Caco-2 (cell line): ENCODE measurements at regions not wholly inside any gene's neighbourhood (a gene's known extent, or its start where the extent isn't known, plus 50 kb on each side); places are given as distances from the start of the nearest gene placed in this dataset.

Experiments used
- BruUV-seq: library from RNA; stranded (reverse); fragments of 400-500 nt; replicated peaks from 2 replicates; lab custom pipeline; 2021; lab: Mats Ljungman, UMichigan
- CTCF ChIA-PET: fragments of 300-600 bp; sonication (Branson Sonifier 250); formaldehyde crosslinking; loops from one replicate; lab custom pipeline; 2022; ENCODE audit warnings: antibody characterized with exemption; lab: Charles Lee
- POLR2A ChIA-PET: fragments of 300-600 bp; sonication (Branson Sonifier 250); formaldehyde crosslinking; loops from one replicate; lab custom pipeline; 2022; ENCODE audit warnings: antibody characterized with exemption; lab: Charles Lee
- DNase-seq, 2 experiments: peaks; one replicate each; pipeline versions ENCODE4 v3.0.0 to v3.0.0-alpha.2; 2020 to 2022
- H3K27me3 ChIP-seq: replicated peaks from 2 replicates; pipeline ENCODE4 v1.6.0; 2011; ENCODE audit warnings: low read length; ENCODE audit not compliant: control insufficient read depth, insufficient read depth
- H3K36me3 ChIP-seq: 2 replicates; pipeline ENCODE4 v1.5.1; 2011; ENCODE audit warnings: low read length; ENCODE audit not compliant: control insufficient read depth, insufficient read depth
- H3K4me1 ChIP-seq: fragments of 250-450 bp; sonication (Bioruptor Pico); 2 replicates; pipeline ENCODE4 v1.5.1; 2020; ENCODE audit warnings: mild to moderate bottlenecking
- H3K4me3 ChIP-seq: 2 replicates; pipeline ENCODE4 v1.5.1; 2011; ENCODE audit warnings: low read depth, mild to moderate bottlenecking, control low read depth, low read length
- H3K9me3 ChIP-seq: fragments of 250-450 bp; sonication (Bioruptor Pico); 2 replicates; pipeline ENCODE4 v1.5.1; 2020; ENCODE audit warnings: mild to moderate bottlenecking, moderate library complexity
- H3K27ac Mint-ChIP-seq: one replicate; pipeline ENCODE4 v1.8.0; 2022; ENCODE audit warnings: mixed read lengths; ENCODE audit not compliant: unreplicated experiment
- H3K27me3 Mint-ChIP-seq: one replicate; pipeline ENCODE4 v1.8.0; 2022; ENCODE audit warnings: mixed read lengths; ENCODE audit not compliant: insufficient read depth, unreplicated experiment
- H3K36me3 Mint-ChIP-seq: one replicate; pipeline ENCODE4 v1.8.0; 2022; ENCODE audit warnings: mild to moderate bottlenecking, mixed read lengths; ENCODE audit not compliant: insufficient read depth, unreplicated experiment
- H3K4me1 Mint-ChIP-seq: one replicate; pipeline ENCODE4 v1.8.0; 2022; ENCODE audit warnings: low read depth, mixed read lengths; ENCODE audit not compliant: unreplicated experiment
- H3K4me3 Mint-ChIP-seq: one replicate; pipeline ENCODE4 v1.8.0; 2022; ENCODE audit warnings: mild to moderate bottlenecking, moderate library complexity, mixed read lengths; ENCODE audit not compliant: unreplicated experiment
- H3K9me3 Mint-ChIP-seq: one replicate; pipeline ENCODE4 v1.8.0; 2022; ENCODE audit warnings: mixed read lengths; ENCODE audit not compliant: unreplicated experiment
- CTCF ChIP-seq, 2 experiments: fragments of 200-600 bp in 1 of 2; IDR thresholded peaks; 1 replicate in 1 of 2; 2 replicates in 1 of 2; pipeline versions ENCODE4 v1.5.1 to v1.8.0; 2011 to 2022; ENCODE audit warnings: antibody characterized with exemption in 1 of 2, control low read depth in 1 of 2, inconsistent platforms in 1 of 2, low read depth in 1 of 2, low read length in 1 of 2, mild to moderate bottlenecking in 1 of 2, moderate library complexity in 1 of 2; ENCODE audit not compliant: insufficient read depth in 1 of 2, severe bottlenecking in 1 of 2, unreplicated experiment in 1 of 2
- intact Hi-C: fragments of 100-400 bp; cut with micrococcal nuclease; formaldehyde crosslinking; loops from one replicate; pipeline ENCODE4 v1.10.0; 2022; ENCODE audit not compliant: unreplicated experiment

GRCh38 chr2:51153236-51153635 is 121.3 kb upstream of the NRXN1 start:
- no TSS peak for BruUV-seq
- no peaks in the 10 kb centered on the region for H3K27me3 ChIP-seq
- Mint-ChIP-seq H3K9me3 (no peaks in the 10 kb centered on the region), H3K27ac (no peak overlapping the region), H3K4me1 (no peaks in the 10 kb centered on the region), H3K4me3 (no peak overlapping the region), H3K27me3 (peaks cover 2% of the 10 kb centered on the region), H3K36me3 (no peaks in the 10 kb centered on the region)
- POLR2A ChIA-PET = no interaction called here
- H3K4me3 ChIP-seq = no peak overlapping the region
- intact Hi-C loops = no loop called here
- no peaks in the 10 kb centered on the region for H3K36me3 ChIP-seq
- TF ChIP-seq CTCF (IDR thresholded peaks at IDR 0.05; ENCODE audit: insufficient read depth in 1 of 2, low read depth in 1 of 2, low read length in 1 of 2, severe bottlenecking in 1 of 2, unreplicated experiment in 1 of 2) = no peak
- no peak for DNase-seq
- CTCF ChIA-PET = no interaction called here
- H3K4me1 ChIP-seq = no peaks in the 10 kb centered on the region
- H3K9me3 ChIP-seq = no peaks in the 10 kb centered on the region

- BruUV-seq = no TSS peak
- no peaks in the 10 kb centered on the region for H3K27me3 ChIP-seq
- no peaks in the 10 kb centered on the region for H3K4me1 Mint-ChIP-seq
These were observed 119.7 kb upstream of the NRXN1 start for GRCh38 chr2:51151490-51152140.

GRCh38 chr2:51149725-51150124 is 117.8 kb upstream of the NRXN1 start:
- intact Hi-C loops = no loop called here

More at GRCh38 chr2:51151490-51152140, 119.7 kb upstream of the NRXN1 start:
- ChIA-PET POLR2A (no interaction called here), CTCF (no interaction called here)
- Histone ChIP-seq H3K4me3 (no peak overlapping the region), H3K9me3 (no peaks in the 10 kb centered on the region), H3K36me3 (no peaks in the 10 kb centered on the region), H3K4me1 (no peaks in the 10 kb centered on the region)
- Mint-ChIP-seq H3K27me3 (no peaks in the 10 kb centered on the region), H3K4me3 (no peak overlapping the region), H3K27ac (no peak overlapping the region), H3K9me3 (no peaks in the 10 kb centered on the region), H3K36me3 (no peaks in the 10 kb centered on the region)
- DNase-seq = no peak
- intact Hi-C loops = no loop called here
- no peak for TF ChIP-seq CTCF (IDR thresholded peaks at IDR 0.05; ENCODE audit: insufficient read depth in 1 of 2, low read depth in 1 of 2, low read length in 1 of 2, severe bottlenecking in 1 of 2, unreplicated experiment in 1 of 2)

More at GRCh38 chr2:51149725-51150124, 117.8 kb upstream of the NRXN1 start:
- Histone ChIP-seq H3K36me3 (no peaks in the 10 kb centered on the region), H3K4me1 (no peaks in the 10 kb centered on the region), H3K27me3 (no peaks in the 10 kb centered on the region), H3K9me3 (no peaks in the 10 kb centered on the region), H3K4me3 (no peak overlapping the region)
- DNase-seq = no peak
- Mint-ChIP-seq H3K9me3 (no peaks in the 10 kb centered on the region), H3K4me3 (no peak overlapping the region), H3K36me3 (no peaks in the 10 kb centered on the region), H3K27me3 (no peaks in the 10 kb centered on the region), H3K4me1 (no peaks in the 10 kb centered on the region), H3K27ac (no peak overlapping the region)
- CTCF ChIA-PET = no interaction called here
- TF ChIP-seq CTCF (IDR thresholded peaks at IDR 0.05; ENCODE audit: insufficient read depth in 1 of 2, low read depth in 1 of 2, low read length in 1 of 2, severe bottlenecking in 1 of 2, unreplicated experiment in 1 of 2) = no peak
- no TSS peak for BruUV-seq
- POLR2A ChIA-PET = no interaction called here
